ENCODE measurements at regions not wholly inside any gene's neighbourhood (a gene's known extent, or its start where the extent isn't known, plus 50 kb on each side); places are given as distances from the start of the nearest gene placed in this dataset.

- Mint-ChIP-seq H3K4me1 (no peaks in the 10 kb centered on the region), H3K4me3 (no peak overlapping the region), H3K27ac (no peak overlapping the region), H3K9me3 (peaks cover 0 to 6% of the 10 kb centered on the region in 2 donors), H3K27me3 (no peaks in the 10 kb centered on the region)
- no peak for ATAC-seq
- no peak for DNase-seq
These were observed 127.3 kb upstream of the PLEKHA5 start for GRCh38 chr12:19002216-19002615.

- ATAC-seq (no peak), DNase-seq (no peak)
- no peak overlapping the region for H3K4me3 Mint-ChIP-seq
- no peaks in the 10 kb centered on the region for H3K27me3 Mint-ChIP-seq
- H3K4me1 Mint-ChIP-seq = no peaks in the 10 kb centered on the region
- H3K27ac Mint-ChIP-seq = no peak overlapping the region
- peaks cover 0 to 2% of the 10 kb centered on the region in 2 donors for H3K9me3 Mint-ChIP-seq
These were observed 126.4 kb upstream of the PLEKHA5 start for GRCh38 chr12:19003141-19003540.

DNA sequence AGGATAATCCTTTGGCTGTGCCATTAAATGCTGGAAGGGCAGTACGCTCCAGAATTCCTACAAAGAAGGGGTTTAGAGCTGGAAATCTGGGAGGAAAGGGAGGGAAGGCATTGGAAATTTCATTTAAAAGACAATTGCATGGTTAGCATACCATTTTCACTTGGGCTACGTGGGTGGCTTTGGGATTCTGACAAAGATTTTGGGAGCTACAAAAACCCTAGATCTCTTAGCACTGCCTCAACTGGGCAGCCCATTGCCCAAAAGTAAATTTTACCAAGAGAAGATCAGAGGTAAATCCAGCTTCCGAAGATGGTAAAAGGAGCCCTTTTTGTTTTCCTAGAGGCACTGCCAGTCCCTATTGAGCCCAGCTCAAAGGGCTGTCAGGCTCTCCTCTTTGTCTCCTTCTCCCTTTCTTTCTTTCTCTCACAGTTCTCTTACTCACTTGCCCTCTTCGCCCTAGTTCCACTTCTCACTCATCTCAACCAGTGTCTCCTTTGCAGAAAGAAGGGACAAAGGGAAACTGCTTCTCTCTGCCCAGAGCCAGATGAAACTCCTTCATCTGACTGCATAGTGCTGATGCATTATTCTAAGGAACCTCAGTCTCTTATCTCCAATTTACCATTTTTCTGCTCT lies 125.4 kb upstream of the PLEKHA5 start:
- H3K4me3 Mint-ChIP-seq = no peak overlapping the region
- DNase-seq = no peak
- H3K27me3 Mint-ChIP-seq = no peaks in the 10 kb centered on the region
- no peak for ATAC-seq
- H3K9me3 Mint-ChIP-seq = no peaks in the 10 kb centered on the region
- no peak overlapping the region for H3K27ac Mint-ChIP-seq
- no peaks in the 10 kb centered on the region for H3K4me1 Mint-ChIP-seq

DNA sequence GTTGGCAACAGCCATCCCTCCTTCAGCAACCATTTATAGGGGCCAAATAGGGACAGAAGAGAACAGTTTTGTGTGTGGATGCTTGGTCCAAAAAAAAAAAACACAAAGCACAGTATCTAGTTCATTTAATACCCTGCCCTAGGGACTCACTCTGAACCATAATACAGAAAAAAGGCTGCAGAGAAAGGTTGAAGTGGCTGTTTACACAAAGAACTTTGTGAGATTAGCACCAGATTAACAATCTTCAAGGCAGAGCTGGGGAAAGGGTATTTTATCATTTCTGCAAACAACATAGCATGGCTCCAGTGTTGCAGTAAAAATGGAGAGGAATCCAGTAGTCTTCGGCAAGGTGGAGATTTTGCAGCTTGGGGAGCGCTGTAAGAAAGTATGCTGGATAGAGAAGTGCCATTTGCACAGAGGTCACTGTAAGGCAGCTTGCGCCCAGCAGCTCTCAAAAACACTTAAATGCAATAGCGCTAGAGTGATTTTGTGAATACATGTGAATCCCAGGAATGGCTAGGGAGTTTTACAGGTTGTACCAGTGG lies 124.2 kb upstream of the PLEKHA5 start:
- ATAC-seq (no peak), DNase-seq (no peak)
- no peak overlapping the region for H3K27ac Mint-ChIP-seq
- H3K4me3 Mint-ChIP-seq = no peak overlapping the region
- no peaks in the 10 kb centered on the region for H3K9me3 Mint-ChIP-seq
- no peaks in the 10 kb centered on the region for H3K4me1 Mint-ChIP-seq
- no peaks in the 10 kb centered on the region for H3K27me3 Mint-ChIP-seq

DNA sequence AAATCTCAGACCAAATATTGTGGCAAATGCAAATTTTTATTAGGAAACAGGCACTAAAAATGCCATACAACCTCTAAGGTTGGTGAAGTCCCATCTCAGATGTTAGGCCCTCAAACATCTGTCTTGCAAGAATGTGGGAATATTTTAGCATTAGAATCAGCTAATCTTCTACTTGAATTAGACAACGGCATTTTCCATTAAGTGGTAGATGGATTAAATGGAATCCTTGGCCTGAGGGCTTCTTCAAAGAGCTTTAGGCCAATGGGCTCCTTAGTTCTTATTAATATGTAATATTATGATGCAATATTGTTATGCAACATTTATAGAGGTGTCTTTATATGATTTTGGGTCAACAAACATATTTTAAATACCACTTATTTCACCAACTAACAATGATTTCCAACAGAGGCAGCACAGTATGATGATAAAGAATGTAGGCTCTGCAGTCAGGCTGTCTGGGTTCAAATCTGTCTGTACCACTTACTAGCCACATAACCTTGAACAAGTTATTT lies 122.9 kb upstream of the PLEKHA5 start:
- DNase-seq = no peak
- Mint-ChIP-seq H3K4me1 (no peaks in the 10 kb centered on the region), H3K9me3 (no peaks in the 10 kb centered on the region), H3K4me3 (no peak overlapping the region), H3K27me3 (no peaks in the 10 kb centered on the region), H3K27ac (no peak overlapping the region)
- no peak for ATAC-seq

DNA sequence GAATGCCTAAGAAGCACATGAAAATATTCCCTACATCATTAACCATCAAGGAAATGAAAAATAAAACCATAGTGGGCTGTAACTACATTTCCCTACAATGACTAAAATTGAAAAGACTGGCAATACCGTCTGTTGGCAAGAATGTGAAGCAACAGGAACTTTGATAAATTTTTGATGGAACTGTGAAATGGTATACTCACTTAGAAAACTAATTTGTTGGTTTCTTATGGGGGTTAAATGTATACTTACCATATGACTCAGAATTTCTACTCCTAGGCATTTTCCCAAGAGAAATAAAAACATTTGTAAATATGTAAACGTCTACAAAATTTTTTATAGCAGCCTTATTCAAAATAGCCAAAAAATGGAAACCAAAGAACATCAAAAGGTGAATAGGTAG lies 121.4 kb upstream of the PLEKHA5 start:
- no peak for ATAC-seq
- H3K4me1 Mint-ChIP-seq = no peaks in the 10 kb centered on the region
- DNase-seq = no peak
- H3K27ac Mint-ChIP-seq = no peak overlapping the region
- no peaks in the 10 kb centered on the region for H3K27me3 Mint-ChIP-seq
- H3K4me3 Mint-ChIP-seq = no peak overlapping the region
- H3K9me3 Mint-ChIP-seq = no peaks in the 10 kb centered on the region

- Mint-ChIP-seq H3K4me1 (no peaks in the 10 kb centered on the region), H3K9me3 (no peaks in the 10 kb centered on the region), H3K4me3 (no peak overlapping the region), H3K27me3 (no peaks in the 10 kb centered on the region), H3K27ac (no peak overlapping the region)
- DNase-seq (no peak), ATAC-seq (no peak)
These were observed 119.4 kb upstream of the PLEKHA5 start for GRCh38 chr12:19010087-19010486.

DNA sequence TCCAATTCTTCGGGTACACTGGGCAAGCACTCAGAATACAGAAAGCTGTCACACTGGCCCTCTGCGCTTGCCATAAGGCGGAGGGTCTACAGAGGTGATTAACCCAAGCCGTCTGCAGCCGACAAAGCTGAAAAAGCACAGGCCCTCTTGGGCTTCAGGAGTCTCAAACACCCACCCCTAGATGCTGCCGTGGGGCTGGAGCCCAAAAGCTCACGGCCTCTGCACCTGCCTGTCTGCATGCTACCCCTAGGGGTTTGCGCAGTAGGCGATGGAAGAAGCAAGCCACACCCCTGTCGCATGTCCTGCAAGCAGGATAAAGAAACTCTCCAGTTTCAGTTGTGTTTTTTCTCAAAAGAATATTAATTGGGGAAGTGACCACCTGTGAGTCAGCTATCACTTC lies 118.8 kb upstream of the PLEKHA5 start:
- H3K4me3 Mint-ChIP-seq = no peak overlapping the region
- no peak for ATAC-seq
- H3K27me3 Mint-ChIP-seq = no peaks in the 10 kb centered on the region
- DNase-seq = no peak
- no peaks in the 10 kb centered on the region for H3K4me1 Mint-ChIP-seq
- no peak overlapping the region for H3K27ac Mint-ChIP-seq
- H3K9me3 Mint-ChIP-seq = no peaks in the 10 kb centered on the region

DNA sequence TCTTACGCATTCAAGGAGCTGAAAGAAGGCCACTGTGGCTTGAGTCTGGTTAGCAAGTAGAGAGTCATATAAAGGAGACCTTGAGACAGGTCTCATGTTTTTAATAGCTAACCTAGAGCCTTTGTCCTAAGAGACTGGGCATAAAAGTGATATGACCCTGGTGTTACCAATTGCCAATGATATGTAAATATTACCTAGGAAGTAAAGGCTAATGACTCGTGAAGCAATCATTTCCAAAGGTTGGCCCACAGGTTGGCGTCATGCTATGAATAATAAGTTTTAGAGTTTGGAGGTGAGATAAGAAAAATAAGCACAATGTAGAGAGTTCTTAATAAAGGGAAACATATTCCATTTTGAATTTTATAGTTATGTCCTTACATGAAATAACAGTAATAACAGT lies 116.6 kb upstream of the PLEKHA5 start:
- Mint-ChIP-seq H3K9me3 (no peaks in the 10 kb centered on the region), H3K4me3 (no peak overlapping the region), H3K4me1 (no peaks in the 10 kb centered on the region), H3K27ac (no peak overlapping the region), H3K27me3 (no peaks in the 10 kb centered on the region)
- no peak for ATAC-seq
- no peak for DNase-seq

- H3K9me3 Mint-ChIP-seq = no peaks in the 10 kb centered on the region
- no peak overlapping the region for H3K27ac Mint-ChIP-seq
- no peaks in the 10 kb centered on the region for H3K4me1 Mint-ChIP-seq
- no peaks in the 10 kb centered on the region for H3K27me3 Mint-ChIP-seq
- ATAC-seq (no peak), DNase-seq (no peak)
- no peak overlapping the region for H3K4me3 Mint-ChIP-seq
These were observed 115.3 kb upstream of the PLEKHA5 start for GRCh38 chr12:19014240-19014639.

GRCh38 chr12:19015285-19015684 lies 114.2 kb upstream of the PLEKHA5 start:
- Mint-ChIP-seq H3K27me3 (no peaks in the 10 kb centered on the region), H3K27ac (no peak overlapping the region)
- ATAC-seq = no peak

DNA sequence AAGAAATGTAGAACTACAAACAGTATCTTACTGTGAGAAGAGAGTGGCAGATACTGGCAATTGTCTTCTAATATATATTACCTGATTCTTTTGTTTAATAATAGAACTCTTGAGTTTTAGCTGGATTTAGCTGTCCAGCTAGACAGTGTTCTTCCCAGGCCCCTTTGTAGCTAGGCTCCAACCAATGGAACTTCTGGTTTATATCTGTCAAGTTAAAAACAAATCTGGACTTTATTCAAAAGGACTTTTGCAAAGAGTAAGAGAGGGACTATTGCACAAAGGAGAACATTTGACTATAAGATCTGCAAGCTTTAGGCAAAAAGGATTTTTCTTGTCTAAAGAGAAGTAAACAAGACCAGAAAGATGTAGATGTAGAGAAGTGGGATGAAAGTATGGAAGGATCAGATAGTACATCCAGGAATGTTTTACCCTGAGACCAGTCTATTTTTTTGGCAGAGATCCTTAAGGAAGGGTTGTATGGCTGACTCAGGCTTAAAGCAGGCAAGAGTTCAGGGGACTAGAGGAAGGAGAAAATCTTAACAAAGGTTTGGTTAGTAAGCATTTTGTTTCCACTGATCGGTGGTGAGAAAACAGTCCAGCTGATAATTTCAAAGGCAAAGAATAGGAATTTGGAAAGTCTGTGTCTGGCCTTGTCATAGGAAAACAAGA lies 111.1 kb upstream of the PLEKHA5 start:
- Mint-ChIP-seq H3K9me3 (no peaks in the 10 kb centered on the region), H3K27me3 (no peaks in the 10 kb centered on the region), H3K4me1 (no peaks in the 10 kb centered on the region), H3K4me3 (no peak overlapping the region), H3K27ac (no peak overlapping the region)
- DNase-seq (no peak), ATAC-seq (no peak)

More at GRCh38 chr12:19015285-19015684, 114.2 kb upstream of the PLEKHA5 start:
- no peak for DNase-seq
- H3K4me3 Mint-ChIP-seq = no peak overlapping the region
- no peaks in the 10 kb centered on the region for H3K9me3 Mint-ChIP-seq
- H3K4me1 Mint-ChIP-seq = no peaks in the 10 kb centered on the region

DNA sequence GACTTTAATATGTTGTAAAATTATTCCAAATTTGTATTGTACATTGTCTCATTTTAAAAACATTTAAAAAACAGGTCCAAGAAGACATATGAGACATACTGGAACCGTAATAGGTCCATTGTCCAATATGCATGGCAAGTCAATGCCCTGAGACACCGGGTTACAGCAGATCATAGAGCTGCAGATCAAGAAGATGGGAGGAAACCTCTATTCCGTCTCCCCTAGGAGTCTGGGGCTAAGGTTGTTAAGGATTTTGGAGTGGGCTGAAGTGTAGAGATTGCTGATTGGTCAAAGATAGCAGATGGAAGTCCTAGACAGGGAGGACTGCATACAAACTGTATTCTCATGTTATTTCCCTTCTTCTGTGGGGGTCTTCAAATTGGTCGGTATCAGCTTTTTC lies 108.3 kb upstream of the PLEKHA5 start:
- H3K9me3 Mint-ChIP-seq = no peaks in the 10 kb centered on the region
- no peak overlapping the region for H3K4me3 Mint-ChIP-seq
- H3K27me3 Mint-ChIP-seq = no peaks in the 10 kb centered on the region
- H3K27ac Mint-ChIP-seq = no peak overlapping the region
- H3K4me1 Mint-ChIP-seq = no peaks in the 10 kb centered on the region
- no peak for DNase-seq
- ATAC-seq = no peak

DNA sequence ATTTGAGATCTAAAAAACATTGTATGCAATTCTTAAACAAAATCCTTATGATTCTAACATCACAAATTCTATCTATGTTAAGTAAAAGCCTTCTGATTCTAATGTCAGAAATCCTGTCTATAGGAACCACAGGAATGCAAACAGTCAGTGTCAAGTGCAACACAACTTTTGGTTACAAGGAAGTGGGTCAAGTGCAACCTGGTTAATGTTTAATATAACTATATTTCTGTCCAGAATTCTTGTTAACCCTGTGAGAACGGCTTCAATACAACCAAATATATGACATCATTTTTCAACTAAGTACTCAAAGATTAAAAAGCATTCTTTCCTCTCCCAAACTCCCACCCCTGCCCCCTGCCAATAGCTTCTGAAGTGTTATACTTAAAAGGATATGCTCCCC lies 107.9 kb upstream of the PLEKHA5 start:
- H3K4me1 Mint-ChIP-seq = no peaks in the 10 kb centered on the region
- no peak for DNase-seq
- H3K27ac Mint-ChIP-seq = no peak overlapping the region
- H3K9me3 Mint-ChIP-seq = no peaks in the 10 kb centered on the region
- no peaks in the 10 kb centered on the region for H3K27me3 Mint-ChIP-seq
- no peak for ATAC-seq
- H3K4me3 Mint-ChIP-seq = no peak overlapping the region

DNA sequence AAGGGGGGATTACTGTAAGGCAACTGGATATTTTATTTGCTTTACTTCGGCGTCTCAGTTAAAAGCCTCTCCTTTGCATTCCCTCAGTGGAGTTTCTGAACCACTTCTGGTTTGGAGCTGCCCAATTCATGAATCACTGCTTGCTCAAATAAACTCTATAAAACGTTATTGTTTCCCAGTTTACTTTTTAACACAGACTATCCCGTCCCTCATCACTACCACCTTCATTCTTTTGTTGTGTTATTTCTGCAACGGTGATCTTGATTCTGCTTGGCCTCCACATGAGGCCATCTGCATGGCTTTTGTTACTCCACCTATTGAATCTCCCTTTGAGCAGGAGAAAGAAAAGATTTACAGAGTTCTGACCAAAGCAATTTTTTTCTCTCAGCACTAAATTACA lies 104.0 kb upstream of the PLEKHA5 start:
- no peak for ATAC-seq
- Mint-ChIP-seq H3K27me3 (peaks cover 5% of the 10 kb centered on the region), H3K27ac (no peak overlapping the region), H3K4me3 (no peak overlapping the region), H3K4me1 (no peaks in the 10 kb centered on the region), H3K9me3 (no peaks in the 10 kb centered on the region)
- no peak for DNase-seq

DNA sequence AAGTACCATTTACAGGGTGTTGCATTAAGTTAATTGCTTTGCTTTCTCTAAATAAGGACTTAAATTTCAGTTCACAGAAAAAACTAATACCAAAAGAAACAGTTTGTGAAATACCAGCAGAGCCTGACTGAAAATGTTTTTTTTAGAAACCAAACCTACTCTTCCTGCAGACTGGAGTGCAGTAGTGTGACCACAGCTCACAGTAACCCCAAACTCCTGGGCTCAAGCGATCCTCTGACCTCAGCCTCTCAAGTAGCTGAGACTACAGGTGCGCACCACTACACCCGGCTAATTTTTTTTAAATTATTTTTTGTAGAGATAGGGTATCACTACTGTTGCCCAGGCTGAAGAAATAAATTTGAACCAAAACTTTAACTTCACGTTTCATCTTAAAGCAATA lies 103.5 kb upstream of the PLEKHA5 start:
- DNase-seq = no peak
- Mint-ChIP-seq H3K27me3 (peaks cover 5% of the 10 kb centered on the region), H3K27ac (no peak overlapping the region), H3K4me1 (no peaks in the 10 kb centered on the region), H3K9me3 (no peaks in the 10 kb centered on the region), H3K4me3 (no peak overlapping the region)
- ATAC-seq = no peak
